ENCODE measurements at regions not wholly inside any gene's neighbourhood (a gene's known extent, or its start where the extent isn't known, plus 50 kb on each side); places are given as distances from the start of the nearest gene placed in this dataset.

GRCh38 chr2:61770746-61771145 is 83.1 kb downstream of the FAM161A start:
- TF ChIP-seq EZH2 (IDR thresholded peaks at IDR 0.05; ENCODE audit: borderline replicate concordance, low read length) (no peak), CTCF (conservative IDR thresholded peaks at IDR 0.05 in 1 of 2, IDR thresholded peaks at IDR 0.05 in 1 of 2; ENCODE audit: extremely low read depth in 1 of 2, insufficient read depth in 1 of 2, low read depth in 1 of 2, low read length in 2 of 2) (no peak)
